Naive B cell (primary cell): ENCODE measurements at regions not wholly inside any gene's neighbourhood (a gene's known extent, or its start where the extent isn't known, plus 50 kb on each side); places are given as distances from the start of the nearest gene placed in this dataset.
A peak's percentile ranks its signal among the peaks of the same experiment; 100 is the strongest.
"Not testable (repeated sequence)": the region's sequence is repeated elsewhere in the genome, so short reads cannot be mapped to it uniquely, and the experiment has no call there.

Experiments used
- ATAC-seq, 2 donors: fragments of 150-1000 bp; cut with Tn5 transposase; 2 replicates each; pipeline ENCODE4 v1.10.0; 2021; ENCODE audit warnings: low read depth in 2 of 2, mild to moderate bottlenecking in 2 of 2, moderate library complexity in 2 of 2
- DNase-seq: peaks from one replicate; pipeline ENCODE4 v3.0.0; 2022
- H3K27ac Mint-ChIP-seq, 6 donors: one replicate each; pipeline ENCODE4 v1.8.0; 2020 to 2022; ENCODE audit warnings: mild to moderate bottlenecking in 6 of 6, mixed read lengths in 6 of 6, moderate library complexity in 5 of 6, inconsistent platforms in 2 of 6
- H3K27me3 Mint-ChIP-seq, 3 donors: one replicate each; pipeline ENCODE4 v1.8.0; 2021 to 2022; ENCODE audit warnings: mixed read lengths in 3 of 3, mild to moderate bottlenecking in 1 of 3
- H3K36me3 Mint-ChIP-seq, 2 donors: one replicate each; pipeline ENCODE4 v1.8.0; 2020 to 2022; ENCODE audit warnings: mixed read lengths in 2 of 2, inconsistent platforms in 1 of 2, mild to moderate bottlenecking in 1 of 2
- H3K4me1 Mint-ChIP-seq, 3 donors: one replicate each; pipeline ENCODE4 v1.8.0; 2020 to 2022; ENCODE audit warnings: mixed read lengths in 3 of 3, inconsistent platforms in 1 of 3, mild to moderate bottlenecking in 1 of 3, moderate library complexity in 1 of 3
- H3K4me3 Mint-ChIP-seq, 8 donors: one replicate each; pipeline ENCODE4 v1.8.0; 2020 to 2022; ENCODE audit warnings: mild to moderate bottlenecking in 8 of 8, mixed read lengths in 8 of 8, moderate library complexity in 8 of 8, inconsistent platforms in 2 of 8
- H3K9me3 Mint-ChIP-seq, 7 donors: one replicate each; pipeline ENCODE4 v1.8.0; 2020 to 2022; ENCODE audit warnings: mixed read lengths in 7 of 7, mild to moderate bottlenecking in 5 of 7, inconsistent platforms in 2 of 7, moderate library complexity in 1 of 7

DNA sequence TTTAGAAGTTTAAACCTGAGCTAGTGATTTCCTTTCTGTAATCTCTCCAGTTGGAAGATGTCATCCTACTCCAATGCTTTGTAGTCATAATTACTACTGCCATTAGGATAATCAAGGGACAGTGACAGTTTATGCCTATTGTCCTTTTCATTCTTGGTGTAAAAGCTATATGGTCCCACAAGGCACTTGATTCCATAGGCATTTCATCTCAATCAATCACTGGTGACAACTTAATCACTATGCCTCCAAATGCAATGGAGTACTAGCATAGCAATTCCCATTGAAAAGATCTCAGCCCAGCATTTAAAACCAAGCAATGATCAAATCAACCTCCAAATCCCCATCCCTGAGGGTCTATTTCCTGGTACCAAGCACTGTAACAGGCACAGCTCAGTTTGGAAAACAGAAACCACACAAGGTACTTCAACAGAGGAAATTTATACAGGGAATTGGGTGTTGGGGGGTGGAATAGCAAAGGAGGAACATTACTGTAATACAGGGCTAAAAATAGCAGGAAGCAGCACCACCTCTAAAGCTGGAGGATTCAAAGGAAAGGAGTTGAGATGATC is 51.0 kb downstream of the FHIP2A start:
- ATAC-seq (no peak), DNase-seq (no peak)
- no peak overlapping the region for H3K27ac Mint-ChIP-seq
- peaks cover 10 to 22% (median 15%) of the 10 kb centered on the region in 3 donors for H3K4me1 Mint-ChIP-seq
- H3K36me3 Mint-ChIP-seq: no peaks in the 10 kb centered on the region
- H3K27me3 Mint-ChIP-seq: peaks cover 19 to 49% (median 30%) of the 10 kb centered on the region in 3 donors
- no peak overlapping the region for H3K4me3 Mint-ChIP-seq
- H3K9me3 Mint-ChIP-seq: peaks cover 0 to 2% (median 0%) of the 10 kb centered on the region in 7 donors

DNA sequence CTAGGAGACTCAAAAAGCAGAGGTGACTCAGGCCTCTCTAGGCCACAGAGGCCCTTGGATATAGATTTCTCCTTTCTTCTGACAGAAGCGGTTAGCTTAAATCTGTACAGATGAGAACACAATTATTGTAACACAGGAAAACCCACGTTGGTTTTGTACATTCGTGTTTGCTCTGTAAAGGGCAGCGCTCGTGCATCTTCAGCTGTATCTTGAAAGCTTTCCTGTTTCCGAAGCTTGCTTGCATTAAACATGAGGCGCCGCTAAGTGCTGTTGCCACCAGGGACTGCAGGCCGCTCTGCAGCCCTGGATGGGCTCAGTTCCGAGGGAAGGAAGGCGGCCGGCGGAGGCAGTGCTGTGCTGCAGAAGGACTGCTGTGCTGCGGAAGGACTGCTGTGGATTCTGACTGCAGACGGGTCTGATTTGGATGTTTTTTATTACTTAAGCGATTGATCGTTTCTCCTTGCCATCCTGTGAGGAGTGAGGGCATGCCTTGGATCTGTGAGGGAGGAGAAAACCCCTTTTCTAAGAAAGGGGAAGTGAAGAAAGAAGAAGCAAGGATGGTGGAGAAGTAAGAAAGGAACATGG is 53.3 kb downstream of the FHIP2A start:
- peaks cover 0 to 2% (median 0%) of the 10 kb centered on the region in 7 donors for H3K9me3 Mint-ChIP-seq
- H3K4me3 Mint-ChIP-seq: peak overlapping the region in 3 of 8 donors; percentile 19 to 80 (median 28)
- ATAC-seq (peak; percentile 55 to 69), DNase-seq (no peak)
- peak overlapping the region in 3 of 6 donors; percentile 23 to 56 (median 36) for H3K27ac Mint-ChIP-seq
- peaks cover 15 to 28% (median 16%) of the 10 kb centered on the region in 3 donors for H3K4me1 Mint-ChIP-seq
- no peaks in the 10 kb centered on the region for H3K36me3 Mint-ChIP-seq
- H3K27me3 Mint-ChIP-seq: peaks cover 22 to 49% (median 30%) of the 10 kb centered on the region in 3 donors

DNA sequence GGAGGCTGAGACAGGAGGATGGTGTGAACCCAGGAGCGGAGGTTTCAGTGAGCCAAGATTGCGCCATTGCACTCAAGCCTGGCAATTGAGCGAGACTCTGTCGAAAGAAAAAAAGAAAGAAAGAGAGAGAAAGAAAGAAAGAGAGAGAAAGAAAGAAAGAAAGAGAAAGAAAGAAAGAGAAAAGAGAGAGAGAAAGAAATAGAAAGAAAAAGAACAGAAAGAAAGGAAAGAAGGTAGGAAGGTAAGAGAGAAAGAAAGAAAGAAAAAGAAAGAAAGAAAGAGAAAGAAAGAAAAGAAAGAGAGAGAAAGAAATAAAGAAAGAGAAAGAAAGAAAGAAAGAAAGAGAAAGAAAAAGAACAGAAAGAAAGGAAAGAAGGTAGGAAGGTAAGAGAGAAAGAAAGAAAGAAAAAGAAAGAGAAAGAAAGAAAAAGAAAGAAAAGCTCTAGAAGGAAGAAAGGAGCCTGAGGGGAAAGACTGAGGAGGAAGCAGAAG is 54.1 kb downstream of the FHIP2A start:
- DNase-seq, ATAC-seq, H3K9me3 Mint-ChIP-seq, H3K36me3 Mint-ChIP-seq: not testable (repeated sequence)
- Mint-ChIP-seq H3K27me3 (peaks cover 22 to 49% (median 30%) of the 10 kb centered on the region in 3 donors), H3K4me3 (peak overlapping the region in 1 of 8 donors; percentile 25), H3K27ac (peak overlapping the region in 1 of 6 donors; percentile 72), H3K4me1 (peaks cover 15 to 28% (median 16%) of the 10 kb centered on the region in 3 donors)

GRCh38 chr10:114876169-114876568 is 54.6 kb downstream of the FHIP2A start:
- H3K4me3 Mint-ChIP-seq: peak overlapping the region in 1 of 8 donors; percentile 56
- ATAC-seq (no peak), DNase-seq (no peak)
- peaks cover 15 to 28% (median 16%) of the 10 kb centered on the region in 3 donors for H3K4me1 Mint-ChIP-seq
- peak overlapping the region in 1 of 6 donors; percentile 28 for H3K27ac Mint-ChIP-seq
- peaks cover 22 to 49% (median 30%) of the 10 kb centered on the region in 3 donors for H3K27me3 Mint-ChIP-seq
- H3K9me3 Mint-ChIP-seq: peaks cover 0 to 2% (median 0%) of the 10 kb centered on the region in 7 donors
- no peaks in the 10 kb centered on the region for H3K36me3 Mint-ChIP-seq

DNA sequence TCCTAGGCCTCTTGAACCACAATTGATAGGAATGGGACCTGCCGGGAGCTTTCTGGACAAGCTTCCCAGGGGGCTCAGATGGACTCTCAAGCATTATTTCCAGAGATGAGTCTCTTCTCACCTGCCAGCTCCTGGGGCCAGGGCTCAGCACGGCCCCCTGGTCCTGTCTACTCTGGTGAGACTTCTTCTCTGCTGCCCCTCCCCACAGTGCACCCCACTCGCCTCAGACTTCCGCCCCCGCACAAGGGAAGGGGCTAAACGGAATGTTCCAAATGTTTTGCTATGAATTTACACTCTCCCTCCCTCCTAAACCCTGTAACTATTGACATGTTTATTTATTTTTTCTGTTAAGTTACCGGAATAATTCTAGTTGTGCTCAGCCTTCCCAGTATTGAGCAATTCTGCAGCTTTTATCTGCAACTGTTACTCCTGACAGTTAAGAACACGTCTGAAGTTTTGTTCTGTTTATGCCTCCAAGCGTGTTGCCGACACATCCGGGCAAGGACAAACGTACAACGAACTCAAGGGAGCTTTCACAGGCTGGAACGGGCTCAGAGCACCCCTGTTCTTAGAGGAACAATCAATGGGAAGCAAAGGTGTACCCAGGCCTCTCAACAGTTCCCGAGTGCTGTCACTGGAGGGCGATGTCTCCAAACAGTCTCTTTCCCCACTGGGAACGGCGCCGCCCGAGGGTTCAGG is 55.2 kb downstream of the FHIP2A start:
- Mint-ChIP-seq H3K9me3 (peaks cover 0 to 2% (median 0%) of the 10 kb centered on the region in 7 donors), H3K4me3 (no peak overlapping the region), H3K27me3 (peaks cover 22 to 44% (median 30%) of the 10 kb centered on the region in 3 donors), H3K36me3 (no peaks in the 10 kb centered on the region), H3K4me1 (peaks cover 15 to 28% (median 16%) of the 10 kb centered on the region in 3 donors), H3K27ac (peak overlapping the region in 1 of 6 donors; percentile 28)
- DNase-seq (no peak), ATAC-seq (peak in 1 of 2 donors; percentile 50)

- H3K4me1 Mint-ChIP-seq: peaks cover 15 to 28% (median 16%) of the 10 kb centered on the region in 3 donors
- DNase-seq (no peak), ATAC-seq (no peak)
- peaks cover 22 to 42% (median 30%) of the 10 kb centered on the region in 3 donors for H3K27me3 Mint-ChIP-seq
- H3K9me3 Mint-ChIP-seq: peaks cover 0 to 2% (median 0%) of the 10 kb centered on the region in 7 donors
- H3K27ac Mint-ChIP-seq: no peak overlapping the region
- no peak overlapping the region for H3K4me3 Mint-ChIP-seq
- H3K36me3 Mint-ChIP-seq: no peaks in the 10 kb centered on the region
Measured at GRCh38 chr10:114877301-114877644, 55.7 kb downstream of the FHIP2A start.

DNA sequence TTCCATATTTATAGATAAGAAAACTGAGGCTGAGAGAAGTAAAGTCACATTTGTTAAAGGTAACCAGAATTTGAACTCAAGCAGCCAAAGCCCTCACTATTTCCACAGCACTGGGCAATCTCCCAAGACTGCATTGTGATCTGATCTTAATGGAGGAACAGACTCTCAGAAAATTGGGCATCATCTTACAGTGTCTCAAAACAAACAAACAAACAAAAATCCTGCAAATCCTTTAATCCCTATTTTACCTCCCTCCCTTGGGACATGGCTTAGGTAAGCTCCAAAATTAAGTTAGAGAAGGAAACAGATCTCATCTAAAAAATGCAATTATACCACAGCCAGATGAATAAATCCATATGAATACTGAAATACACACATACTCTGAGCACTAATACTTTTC is 57.5 kb downstream of the FHIP2A start:
- no peak overlapping the region for H3K4me3 Mint-ChIP-seq
- no peak for ATAC-seq
- H3K9me3 Mint-ChIP-seq: peaks cover 0 to 2% (median 0%) of the 10 kb centered on the region in 7 donors
- H3K27me3 Mint-ChIP-seq: peaks cover 13 to 28% (median 20%) of the 10 kb centered on the region in 3 donors
- H3K27ac Mint-ChIP-seq: no peak overlapping the region
- peaks cover 15 to 28% (median 16%) of the 10 kb centered on the region in 3 donors for H3K4me1 Mint-ChIP-seq
- no peaks in the 10 kb centered on the region for H3K36me3 Mint-ChIP-seq
- no peak for DNase-seq

DNA sequence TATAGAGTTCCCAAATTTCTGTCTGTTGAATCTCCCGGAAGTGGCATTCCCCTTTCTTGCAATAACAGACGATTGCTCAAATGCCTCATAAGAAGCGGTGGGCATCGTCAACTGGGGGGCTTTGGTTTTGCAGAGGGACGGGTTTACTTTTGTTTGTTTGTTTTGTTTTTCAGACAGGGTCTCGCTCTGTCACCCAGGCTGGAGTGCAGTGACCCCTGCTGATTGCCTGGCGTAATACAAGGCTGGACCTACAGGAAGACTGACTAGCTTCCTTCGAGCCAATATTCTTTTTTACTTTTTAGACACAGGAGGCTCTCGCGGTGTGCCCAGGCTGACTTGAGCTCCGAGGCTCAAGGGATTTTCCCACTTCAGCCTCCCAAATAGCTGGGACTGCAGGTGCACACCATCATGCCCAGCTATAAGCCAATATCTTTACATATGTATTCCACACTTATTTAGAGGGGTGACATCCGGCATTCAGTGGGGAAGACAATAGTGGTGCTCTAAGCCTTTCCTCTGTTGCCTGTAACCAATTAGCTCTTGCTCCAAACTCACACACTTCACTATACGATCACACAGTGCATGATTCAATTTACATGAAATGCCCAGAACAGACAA is 58.1 kb downstream of the FHIP2A start:
- DNase-seq: peak; percentile 1
- Mint-ChIP-seq H3K27ac (peak overlapping the region in 1 of 6 donors; percentile 19), H3K4me1 (peaks cover 15 to 28% (median 16%) of the 10 kb centered on the region in 3 donors), H3K9me3 (peaks cover 0 to 2% (median 0%) of the 10 kb centered on the region in 7 donors), H3K4me3 (no peak overlapping the region), H3K36me3 (no peaks in the 10 kb centered on the region), H3K27me3 (peaks cover 13 to 28% (median 20%) of the 10 kb centered on the region in 3 donors)
- ATAC-seq: peak in 1 of 2 donors; percentile 44

DNA sequence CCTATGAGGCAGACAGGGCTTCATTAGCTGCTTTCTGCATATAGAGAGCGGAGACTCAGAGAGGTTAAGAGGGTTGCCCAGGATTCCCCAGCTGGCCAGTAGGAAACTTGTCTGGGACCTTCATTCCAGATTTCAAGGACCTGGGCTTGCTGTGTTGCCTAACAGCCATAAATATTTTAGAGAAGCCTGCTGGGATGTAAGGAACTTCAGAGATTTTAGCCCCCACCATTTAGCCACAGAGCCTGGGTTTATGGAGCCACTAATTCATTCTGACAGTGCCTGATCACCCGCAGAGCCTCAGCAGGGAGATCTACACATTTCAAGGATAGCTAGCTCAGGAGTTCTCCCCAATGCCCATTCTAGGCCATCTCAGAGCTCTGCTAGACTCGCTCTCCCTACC is 56.6 kb upstream of the TRUB1 start:
- DNase-seq (no peak), ATAC-seq (no peak)
- Mint-ChIP-seq H3K36me3 (no peaks in the 10 kb centered on the region), H3K4me3 (no peak overlapping the region), H3K9me3 (no peaks in the 10 kb centered on the region), H3K27me3 (peaks cover 3 to 12% (median 4%) of the 10 kb centered on the region in 3 donors), H3K27ac (no peak overlapping the region), H3K4me1 (peaks cover 0 to 12% (median 7%) of the 10 kb centered on the region in 3 donors)

DNA sequence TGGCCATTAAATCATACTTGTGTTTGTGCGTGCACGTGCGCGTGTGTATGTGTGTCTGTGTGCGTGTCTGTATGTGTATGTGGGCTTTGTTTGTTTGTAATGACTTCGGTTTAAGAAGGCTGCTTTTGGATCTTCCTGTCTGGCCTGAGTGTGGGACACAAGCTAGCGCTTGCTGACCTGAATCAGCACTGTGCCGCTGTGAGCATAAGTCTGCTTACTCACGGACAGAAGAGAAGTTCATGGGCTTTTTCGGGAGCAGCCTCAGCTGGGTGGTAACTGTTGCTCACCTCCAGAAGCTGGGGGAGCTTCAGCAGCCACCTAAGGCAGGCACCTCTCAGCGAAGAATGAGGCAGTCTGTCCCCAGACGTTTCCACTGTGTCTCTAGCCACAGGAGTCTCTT is 56.1 kb upstream of the TRUB1 start:
- Mint-ChIP-seq H3K9me3 (no peaks in the 10 kb centered on the region), H3K4me1 (peaks cover 0 to 8% (median 7%) of the 10 kb centered on the region in 3 donors), H3K27me3 (peaks cover 0 to 7% (median 4%) of the 10 kb centered on the region in 3 donors), H3K27ac (no peak overlapping the region), H3K36me3 (no peaks in the 10 kb centered on the region), H3K4me3 (no peak overlapping the region)
- DNase-seq (no peak), ATAC-seq (no peak)

GRCh38 chr10:114885443-114885842 is 52.6 kb upstream of the TRUB1 start:
- Mint-ChIP-seq H3K4me1 (no peaks in the 10 kb centered on the region), H3K36me3 (no peaks in the 10 kb centered on the region), H3K27ac (no peak overlapping the region), H3K27me3 (peaks cover 5 to 20% (median 10%) of the 10 kb centered on the region in 3 donors), H3K9me3 (peaks cover 0 to 3% (median 0%) of the 10 kb centered on the region in 7 donors), H3K4me3 (no peak overlapping the region)
- no peak for DNase-seq
- ATAC-seq: no peak
